GM12875 (cell line): ENCODE measurements at regions not wholly inside any gene's neighbourhood (a gene's known extent, or its start where the extent isn't known, plus 50 kb on each side); places are given as distances from the start of the nearest gene placed in this dataset.

Source experiments
- H3K4me3 ChIP-seq: one replicate; pipeline ENCODE4 v1.5.1; 2011; ENCODE audit warnings: low read depth, low read length, control low read depth
- TF ChIP-seq, protein P1 (sequence below): IDR thresholded peaks from 2 replicates; pipeline ENCODE4 v1.5.1; 2011; ENCODE audit warnings: low read depth, mild to moderate bottlenecking, control low read depth, inconsistent platforms, low read length, moderate library complexity, borderline replicate concordance; ENCODE audit not compliant: insufficient read depth

DNA sequence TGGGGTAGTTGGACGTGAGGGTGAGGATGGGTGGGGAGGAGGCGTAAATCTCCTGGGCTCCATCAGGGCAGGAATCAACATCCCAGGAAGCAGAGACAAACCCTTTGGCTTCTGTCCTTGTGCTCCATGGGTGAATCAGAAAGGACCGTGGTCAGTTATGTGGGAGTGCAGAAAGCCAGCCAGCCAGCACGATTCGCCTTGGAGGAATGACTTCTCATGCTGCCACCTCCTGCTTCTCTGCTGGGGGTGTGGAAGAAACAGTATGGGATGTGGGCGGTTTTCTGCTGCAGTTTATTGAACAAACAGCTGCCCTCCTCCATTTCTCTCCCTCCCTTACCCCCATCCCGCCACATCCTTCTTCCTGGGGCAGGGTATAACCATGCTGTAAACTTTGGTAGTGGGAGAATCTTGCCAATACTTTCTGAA lies 214.5 kb downstream of the SOX4 start:
- TF ChIP-seq, protein P1, sequence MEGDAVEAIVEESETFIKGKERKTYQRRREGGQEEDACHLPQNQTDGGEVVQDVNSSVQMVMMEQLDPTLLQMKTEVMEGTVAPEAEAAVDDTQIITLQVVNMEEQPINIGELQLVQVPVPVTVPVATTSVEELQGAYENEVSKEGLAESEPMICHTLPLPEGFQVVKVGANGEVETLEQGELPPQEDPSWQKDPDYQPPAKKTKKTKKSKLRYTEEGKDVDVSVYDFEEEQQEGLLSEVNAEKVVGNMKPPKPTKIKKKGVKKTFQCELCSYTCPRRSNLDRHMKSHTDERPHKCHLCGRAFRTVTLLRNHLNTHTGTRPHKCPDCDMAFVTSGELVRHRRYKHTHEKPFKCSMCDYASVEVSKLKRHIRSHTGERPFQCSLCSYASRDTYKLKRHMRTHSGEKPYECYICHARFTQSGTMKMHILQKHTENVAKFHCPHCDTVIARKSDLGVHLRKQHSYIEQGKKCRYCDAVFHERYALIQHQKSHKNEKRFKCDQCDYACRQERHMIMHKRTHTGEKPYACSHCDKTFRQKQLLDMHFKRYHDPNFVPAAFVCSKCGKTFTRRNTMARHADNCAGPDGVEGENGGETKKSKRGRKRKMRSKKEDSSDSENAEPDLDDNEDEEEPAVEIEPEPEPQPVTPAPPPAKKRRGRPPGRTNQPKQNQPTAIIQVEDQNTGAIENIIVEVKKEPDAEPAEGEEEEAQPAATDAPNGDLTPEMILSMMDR, result no peak
- H3K4me3 ChIP-seq, result no peak overlapping the region

DNA sequence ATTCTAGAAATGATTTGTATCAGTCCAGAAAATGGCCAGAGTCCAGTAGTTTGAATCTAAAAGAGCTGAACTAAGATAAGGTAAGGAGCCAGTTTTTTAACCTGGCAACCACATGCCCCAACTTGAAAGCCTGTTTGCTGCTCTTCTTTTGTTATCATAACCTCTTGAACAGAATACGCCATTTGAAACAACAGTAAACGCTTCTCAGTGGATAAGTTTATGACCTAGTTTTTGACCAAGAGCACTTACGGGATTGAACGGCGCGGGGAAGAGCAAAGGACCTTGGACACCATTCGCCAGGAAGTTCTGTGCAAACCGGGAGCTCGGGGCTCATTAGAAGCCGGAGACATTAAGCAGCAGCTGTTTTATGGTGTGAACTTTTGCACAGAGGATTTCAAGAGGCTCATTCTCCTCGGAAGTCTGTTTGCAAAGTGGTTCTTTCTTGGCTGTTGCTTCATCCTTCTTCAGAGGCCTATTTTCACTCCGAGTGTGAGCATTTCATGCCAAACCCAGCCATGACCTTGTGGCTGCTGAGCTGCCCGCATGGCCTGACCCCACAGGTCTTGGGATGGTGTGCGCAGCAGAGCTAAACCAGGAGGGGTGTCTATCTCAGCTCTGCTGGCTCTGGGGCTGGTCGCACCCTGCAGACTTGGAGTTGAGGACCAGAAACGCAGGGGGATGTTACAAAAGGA lies 215.1 kb downstream of the SOX4 start:
- H3K4me3 ChIP-seq, result no peak overlapping the region
- TF ChIP-seq, protein P1, result no peak

DNA sequence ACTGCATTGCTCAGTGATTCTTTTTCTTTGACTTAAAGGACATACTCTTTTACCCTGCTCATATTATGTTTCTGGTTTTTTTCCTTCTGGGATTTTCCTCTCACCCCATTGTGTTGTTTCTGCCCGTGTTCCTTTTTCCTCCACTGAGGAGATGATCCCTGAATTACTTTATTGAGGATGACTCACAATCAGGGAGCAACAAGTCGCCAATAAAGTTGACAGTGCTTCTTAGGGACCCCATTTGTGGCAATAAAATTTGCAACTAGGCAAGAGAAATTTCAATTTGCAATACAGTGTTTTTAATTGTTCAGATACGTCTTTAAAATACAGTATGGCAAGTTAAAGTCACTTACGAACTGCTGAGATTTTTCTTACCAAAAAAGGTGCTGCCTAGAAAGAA lies 217.9 kb downstream of the SOX4 start:
- no peak overlapping the region for H3K4me3 ChIP-seq
- TF ChIP-seq, protein P1, result no peak

DNA sequence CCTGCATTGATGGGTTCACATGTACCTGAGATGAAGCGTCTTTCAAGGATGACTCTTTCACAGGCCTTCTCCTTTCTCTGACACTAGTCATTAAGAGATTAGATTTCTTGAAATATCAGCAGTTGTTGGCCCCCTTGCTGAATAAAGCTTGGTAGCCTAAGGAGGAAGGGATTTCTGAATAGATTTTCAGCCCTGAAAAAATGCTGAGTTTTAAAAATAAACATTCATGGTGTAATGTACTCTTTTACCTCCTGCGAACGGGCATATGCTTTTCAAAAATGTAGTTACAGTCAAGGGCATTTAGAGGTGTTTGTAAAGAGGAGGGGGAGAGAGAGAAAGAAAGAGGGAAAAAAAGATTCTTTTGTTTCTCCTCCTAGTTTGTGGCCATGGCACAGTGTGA lies 222.7 kb downstream of the SOX4 start:
- TF ChIP-seq, protein P1, result no peak
- no peak overlapping the region for H3K4me3 ChIP-seq

DNA sequence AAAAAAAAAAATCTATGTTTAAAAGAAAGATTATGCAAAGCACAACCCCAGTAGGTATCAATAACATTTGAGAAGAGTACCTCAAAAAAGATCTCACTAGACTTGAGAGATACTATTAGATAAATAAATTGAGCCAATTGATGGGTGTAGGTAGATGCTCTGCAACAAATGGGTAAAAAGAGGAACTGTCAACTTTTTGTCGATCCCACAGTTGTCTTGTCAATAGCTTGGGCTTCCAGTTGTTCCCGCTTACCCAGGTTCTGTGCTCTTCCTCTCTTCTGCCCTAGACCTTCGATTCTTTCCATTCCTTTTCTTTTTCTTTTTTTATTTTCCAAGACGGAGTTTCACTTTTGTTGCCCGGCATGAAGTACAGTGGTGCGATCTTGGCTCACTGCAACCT lies 226.9 kb downstream of the SOX4 start:
- TF ChIP-seq, protein P1, result no peak
- no peak overlapping the region for H3K4me3 ChIP-seq

DNA sequence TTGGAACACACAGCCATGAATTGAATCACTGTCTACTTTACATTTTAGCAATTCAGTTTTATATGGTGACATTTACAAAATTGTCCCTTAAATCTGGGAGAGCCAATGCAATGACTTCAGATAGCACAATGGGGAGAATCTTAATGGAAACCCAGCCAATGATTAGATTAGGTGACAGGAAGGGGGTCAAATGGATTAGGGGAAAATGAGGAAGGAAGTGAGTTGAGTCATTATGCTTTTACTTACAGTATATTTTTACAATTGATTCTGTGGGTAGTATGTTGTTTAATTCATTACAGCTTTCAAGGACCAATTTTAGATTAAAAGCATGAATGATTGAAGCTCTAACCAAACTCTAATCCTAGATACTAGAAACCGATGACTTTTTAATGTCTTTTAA lies 229.8 kb downstream of the SOX4 start:
- TF ChIP-seq, protein P1, result no peak

DNA sequence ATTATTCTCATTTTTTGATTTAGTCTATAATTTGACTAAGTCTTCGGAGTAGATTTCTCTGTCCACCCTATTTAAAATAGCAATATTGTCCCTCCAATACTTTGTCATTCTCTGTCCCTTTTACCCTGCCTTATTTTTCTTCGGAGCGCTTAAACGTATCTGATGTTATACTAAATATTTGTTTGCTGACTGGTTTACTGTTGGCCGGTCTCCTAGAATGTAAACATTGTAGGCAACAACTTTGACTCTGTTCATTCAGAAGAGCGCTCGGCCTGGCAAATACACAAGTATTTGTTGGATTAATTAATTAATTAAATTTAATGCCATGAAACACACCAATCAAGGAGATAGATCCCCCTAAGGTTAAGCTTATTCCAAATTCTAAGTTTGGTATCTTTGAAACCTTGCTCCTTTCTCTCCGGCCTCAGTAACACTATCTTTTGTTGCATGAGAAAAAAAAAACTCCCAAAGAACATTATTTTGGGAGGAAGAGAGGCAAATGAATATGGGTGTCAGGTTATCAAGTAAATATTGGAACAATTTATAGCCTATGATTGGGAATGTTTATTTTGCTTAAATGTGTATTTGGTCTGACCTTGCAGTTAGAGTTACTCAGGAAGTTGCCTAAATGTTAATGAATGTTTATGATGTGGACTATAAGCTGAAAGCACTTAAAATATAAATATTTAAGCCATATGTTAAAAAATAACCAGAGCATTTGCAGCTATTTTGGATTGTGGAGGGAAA lies 231.1 kb downstream of the SOX4 start:
- TF ChIP-seq, protein P1, result no peak
- H3K4me3 ChIP-seq, result no peak overlapping the region

More for the DNA sequence above, 229.8 kb downstream of the SOX4 start:
- H3K4me3 ChIP-seq, result no peak overlapping the region
